ENCODE measurements at regions not wholly inside any gene's neighbourhood (a gene's known extent, or its start where the extent isn't known, plus 50 kb on each side); places are given as distances from the start of the nearest gene placed in this dataset.

- TF ChIP-seq YY1 (IDR thresholded peaks at IDR 0.05) (no peak), FOXA1 (IDR thresholded peaks at IDR 0.05) (no peak), HNF4A (conservative IDR thresholded peaks at IDR 0.05) (no peak), ATF3 (IDR thresholded peaks at IDR 0.05) (no peak), GABPA (IDR thresholded peaks at IDR 0.05 in 1 of 2, conservative IDR thresholded peaks at IDR 0.05 in 1 of 2) (no peak), RAD21 (IDR thresholded peaks at IDR 0.05) (no peak)
- H3K4me3 ChIP-seq (ENCODE audit: low read depth in 1 of 3, low read length in 3 of 3) = no peak overlapping the region
- no peaks in the 10 kb centered on the region for H3K27me3 ChIP-seq (ENCODE audit: control insufficient read depth in 4 of 4, insufficient read depth in 4 of 4, low read length in 3 of 4)
- H3K36me3 ChIP-seq (ENCODE audit: control insufficient read depth in 4 of 4, insufficient read depth in 3 of 4, low read depth in 1 of 4, low read length in 3 of 4) = no peaks in the 10 kb centered on the region
- 55% methylated on average over 2 of the region's 2 CpGs for WGBS
- DNase-seq (ENCODE audit: low spot score) = no peak
- no peak overlapping the region for H3K9ac ChIP-seq (ENCODE audit: low read depth in 1 of 2, low read length in 2 of 2)
- H3K27ac ChIP-seq (ENCODE audit: low read depth in 1 of 2, low read length in 2 of 2) = no peak overlapping the region
- H3K9me3 ChIP-seq (ENCODE audit: control insufficient read depth in 4 of 4, low read length in 3 of 4) = no peaks in the 10 kb centered on the region
- no peaks in the 10 kb centered on the region for H3K4me1 ChIP-seq (ENCODE audit: control insufficient read depth in 4 of 4, insufficient read depth in 4 of 4, low read length in 3 of 4)
Observed at GRCh38 chr6:80991316-80991715, 761.2 kb downstream of the TENT5A start.

- Histone ChIP-seq H3K27me3 (ENCODE audit: control insufficient read depth in 4 of 4, insufficient read depth in 4 of 4, low read length in 3 of 4) (no peaks in the 10 kb centered on the region), H3K4me3 (ENCODE audit: low read depth in 1 of 3, low read length in 3 of 3) (no peak overlapping the region), H3K9me3 (ENCODE audit: control insufficient read depth in 4 of 4, low read length in 3 of 4) (no peaks in the 10 kb centered on the region), H3K9ac (ENCODE audit: low read depth in 1 of 2, low read length in 2 of 2) (no peak overlapping the region), H3K27ac (ENCODE audit: low read depth in 1 of 2, low read length in 2 of 2) (no peak overlapping the region), H3K36me3 (ENCODE audit: control insufficient read depth in 4 of 4, insufficient read depth in 3 of 4, low read depth in 1 of 4, low read length in 3 of 4) (no peaks in the 10 kb centered on the region), H3K4me1 (ENCODE audit: control insufficient read depth in 4 of 4, insufficient read depth in 4 of 4, low read length in 3 of 4) (no peaks in the 10 kb centered on the region)
- 88% methylated on average over 3 of the region's 3 CpGs for WGBS
- no peak for DNase-seq (ENCODE audit: low spot score)
- TF ChIP-seq ZBTB33 (IDR thresholded peaks at IDR 0.05) (no peak), FOXA2 (IDR thresholded peaks at IDR 0.05) (no peak), HNF4G (IDR thresholded peaks at IDR 0.05) (no peak), HNF4A (conservative IDR thresholded peaks at IDR 0.05) (no peak), FOXA1 (IDR thresholded peaks at IDR 0.05) (no peak), TAF1 (conservative IDR thresholded peaks at IDR 0.05) (no peak), EGR1 (IDR thresholded peaks at IDR 0.05; ENCODE audit: low read depth in 2 of 2) (no peak), YY1 (IDR thresholded peaks at IDR 0.05) (no peak), REST (IDR thresholded peaks at IDR 0.05) (no peak), CTCF (IDR thresholded peaks at IDR 0.05; ENCODE audit: low read depth, low read length, missing input control) (no peak), SP1 (IDR thresholded peaks at IDR 0.05) (no peak), ATF3 (IDR thresholded peaks at IDR 0.05) (no peak)
Observed at GRCh38 chr6:80988892-80989291, 763.6 kb downstream of the TENT5A start.
